Lower leg skin (tissue), 4 donors: ENCODE measurements at regions not wholly inside any gene's neighbourhood (a gene's known extent, or its start where the extent isn't known, plus 50 kb on each side); places are given as distances from the start of the nearest gene placed in this dataset.

ENCODE experiments used
- DNase-seq, 2 donors: peaks; one replicate each; pipeline ENCODE4 v3.0.0-alpha.2; 2019; ENCODE audit warnings: low spot score in 2 of 2
- H3K4me3 ChIP-seq: fragments of 200-600 bp; sonication (generic); 2 replicates; pipeline ENCODE4 v1.5.1; 2017; ENCODE audit warnings: mild to moderate bottlenecking, low read depth; ENCODE audit not compliant: poor library complexity, severe bottlenecking
- POLR2A ChIP-seq, 2 donors: fragments of 450-650 bp; IDR thresholded peaks; one replicate each; pipeline ENCODE4 v1.6.1; 2016 to 2017; ENCODE audit warnings: antibody characterized with exemption in 2 of 2, mild to moderate bottlenecking in 1 of 2, moderate library complexity in 1 of 2
- WGBS, 2 donors: methylation state at CpG; one replicate each; pipeline ENCODE4 v1.1.5; 2018; 5-methylcytosine and 5-hydroxymethylcytosine counted together
- intact Hi-C: fragments of 100-400 bp; cut with DNase I; formaldehyde crosslinking; loops from one replicate; pipeline ENCODE4 v1.15.0; 2023; ENCODE audit warnings: low total_unique reads
- TF ChIP-seq, protein P1 (sequence below), 3 donors: fragments of 450-650 bp; IDR thresholded peaks; one replicate each; pipeline ENCODE4 v1.5.1; 2016; ENCODE audit warnings: antibody characterized with exemption in 3 of 3, mild to moderate bottlenecking in 3 of 3, moderate library complexity in 2 of 3

DNA sequence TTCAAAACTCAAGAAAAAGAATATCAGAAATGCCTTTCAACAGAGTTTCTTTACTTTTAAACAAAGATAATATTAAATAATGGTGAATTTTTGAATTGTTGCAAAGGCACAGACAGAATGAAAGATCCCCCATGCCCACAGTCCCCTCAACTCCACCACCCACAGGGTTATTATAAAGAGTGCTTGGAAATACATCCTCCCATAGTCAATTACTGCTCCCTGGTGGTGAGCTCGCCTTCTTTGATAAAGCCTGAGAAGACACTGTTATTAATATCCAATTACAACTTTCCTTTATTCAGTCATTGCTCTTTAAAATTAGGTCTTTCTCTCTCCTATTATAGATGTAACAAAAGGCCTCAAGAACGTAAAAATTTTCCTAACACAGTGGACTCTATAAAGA lies 490.2 kb upstream of the RORB start:
- no peak for DNase-seq
- no peak overlapping the region for H3K4me3 ChIP-seq
- intact Hi-C loops, result no loop called here
- TF ChIP-seq, protein P1, sequence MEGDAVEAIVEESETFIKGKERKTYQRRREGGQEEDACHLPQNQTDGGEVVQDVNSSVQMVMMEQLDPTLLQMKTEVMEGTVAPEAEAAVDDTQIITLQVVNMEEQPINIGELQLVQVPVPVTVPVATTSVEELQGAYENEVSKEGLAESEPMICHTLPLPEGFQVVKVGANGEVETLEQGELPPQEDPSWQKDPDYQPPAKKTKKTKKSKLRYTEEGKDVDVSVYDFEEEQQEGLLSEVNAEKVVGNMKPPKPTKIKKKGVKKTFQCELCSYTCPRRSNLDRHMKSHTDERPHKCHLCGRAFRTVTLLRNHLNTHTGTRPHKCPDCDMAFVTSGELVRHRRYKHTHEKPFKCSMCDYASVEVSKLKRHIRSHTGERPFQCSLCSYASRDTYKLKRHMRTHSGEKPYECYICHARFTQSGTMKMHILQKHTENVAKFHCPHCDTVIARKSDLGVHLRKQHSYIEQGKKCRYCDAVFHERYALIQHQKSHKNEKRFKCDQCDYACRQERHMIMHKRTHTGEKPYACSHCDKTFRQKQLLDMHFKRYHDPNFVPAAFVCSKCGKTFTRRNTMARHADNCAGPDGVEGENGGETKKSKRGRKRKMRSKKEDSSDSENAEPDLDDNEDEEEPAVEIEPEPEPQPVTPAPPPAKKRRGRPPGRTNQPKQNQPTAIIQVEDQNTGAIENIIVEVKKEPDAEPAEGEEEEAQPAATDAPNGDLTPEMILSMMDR (IDR thresholded peaks at IDR 0.05), result no peak
- no peak for TF ChIP-seq POLR2A (IDR thresholded peaks at IDR 0.05)
- 74 to 75% methylated on average over 2 of the region's 2 CpGs for WGBS, 2 donors

DNA sequence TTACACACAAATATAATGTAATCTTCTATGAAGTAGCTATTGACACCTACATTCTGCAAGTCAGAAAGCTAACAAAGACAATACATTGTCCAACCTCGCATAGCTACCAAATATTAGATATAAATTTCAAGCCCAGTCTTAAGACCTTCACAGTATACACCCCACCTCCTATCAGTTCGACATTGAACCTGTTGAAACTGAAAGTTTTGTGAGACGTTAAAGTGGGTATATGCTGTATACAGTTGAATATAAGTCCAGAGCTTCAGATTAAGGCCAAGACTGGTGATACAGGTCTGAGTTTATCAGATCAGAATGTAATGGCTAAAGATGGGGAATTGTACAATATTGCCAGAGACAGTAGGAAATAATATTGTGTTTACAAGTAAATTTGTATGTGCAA lies 489.3 kb upstream of the RORB start:
- intact Hi-C loops, result no loop called here
- no peak for DNase-seq
- TF ChIP-seq, protein P1 (IDR thresholded peaks at IDR 0.05), result no peak
- no peak for TF ChIP-seq POLR2A (IDR thresholded peaks at IDR 0.05)
- no peak overlapping the region for H3K4me3 ChIP-seq
- WGBS, 2 donors, result 87 to 88% methylated on average over 3 of the region's 3 CpGs

DNA sequence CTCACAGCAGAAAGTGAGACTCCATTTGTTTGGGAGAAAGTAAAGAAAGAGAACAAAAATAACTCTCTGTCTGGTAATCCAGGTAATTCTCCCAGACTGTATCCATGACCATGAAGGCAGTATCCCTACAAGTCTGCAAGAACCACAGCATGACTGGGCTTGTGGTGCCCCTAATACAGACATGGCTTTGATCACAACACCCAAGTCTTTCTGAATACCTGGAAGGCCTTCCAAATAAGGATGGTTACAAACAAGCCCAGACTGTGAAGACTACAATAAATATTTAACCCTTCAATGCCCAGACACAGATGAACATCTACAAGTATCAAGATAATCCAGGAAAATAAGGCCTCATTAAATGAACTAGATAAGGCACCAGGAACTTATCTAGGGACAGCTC lies 481.1 kb upstream of the RORB start:
- TF ChIP-seq, protein P1 (IDR thresholded peaks at IDR 0.05), result no peak
- TF ChIP-seq POLR2A (IDR thresholded peaks at IDR 0.05), result no peak
- H3K4me3 ChIP-seq, result no peak overlapping the region
- DNase-seq, result no peak
- intact Hi-C loops, result no loop called here

DNA sequence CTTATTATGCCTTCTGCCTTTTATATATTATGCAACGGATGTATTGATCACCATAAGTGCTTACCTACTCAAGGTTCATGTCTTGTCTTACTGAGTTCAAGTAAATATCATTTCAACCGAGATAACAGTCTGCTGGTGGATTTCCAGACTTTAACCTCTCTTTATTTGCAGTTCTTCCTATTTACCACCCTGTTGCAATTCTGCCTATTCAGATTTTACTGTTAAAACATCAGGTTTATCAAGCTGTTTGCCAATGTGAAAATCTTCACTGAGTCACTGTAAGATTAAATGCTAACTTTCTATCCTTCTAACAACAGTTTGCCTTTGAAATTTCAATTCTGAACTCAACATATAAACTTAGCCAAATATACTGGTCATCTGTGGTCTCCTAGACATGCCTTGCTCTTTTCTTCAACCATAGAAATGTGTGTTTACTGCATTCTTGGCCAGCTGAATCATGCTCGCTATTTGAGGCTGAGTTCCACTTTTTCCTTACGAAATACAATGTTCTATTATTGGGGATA lies 471.7 kb upstream of the RORB start:
- no peak for TF ChIP-seq POLR2A (IDR thresholded peaks at IDR 0.05)
- TF ChIP-seq, protein P1 (IDR thresholded peaks at IDR 0.05), result no peak
- WGBS, 2 donors, result 73 to 81% methylated on average over 4 of the region's 4 CpGs
- intact Hi-C loops, result no loop called here
- H3K4me3 ChIP-seq, result no peak overlapping the region
- DNase-seq, result no peak

DNA sequence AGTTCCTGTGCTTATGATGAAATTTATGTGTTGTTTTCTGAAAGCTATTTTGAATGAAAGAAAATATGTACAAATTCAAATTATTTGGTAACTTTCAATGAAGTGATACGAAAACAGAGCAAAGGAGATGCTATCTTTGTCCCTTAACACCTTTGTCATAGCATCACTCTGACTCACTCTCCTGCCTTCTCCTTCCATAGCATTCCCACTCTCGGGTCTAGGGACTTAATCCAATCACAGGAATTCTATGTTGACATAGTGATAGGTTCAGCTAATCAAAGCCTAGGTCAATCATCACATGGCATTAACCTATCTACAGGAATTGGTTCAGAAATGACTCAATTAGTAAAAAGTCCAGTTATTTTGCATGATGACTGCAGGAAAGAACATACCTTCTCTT lies 464.7 kb upstream of the RORB start:
- intact Hi-C loops, result no loop called here
- WGBS, 2 donors, result 60 to 69% methylated on average over 2 of the region's 2 CpGs
- DNase-seq, result no peak
- TF ChIP-seq, protein P1 (IDR thresholded peaks at IDR 0.05), result no peak
- no peak for TF ChIP-seq POLR2A (IDR thresholded peaks at IDR 0.05)
- no peak overlapping the region for H3K4me3 ChIP-seq

DNA sequence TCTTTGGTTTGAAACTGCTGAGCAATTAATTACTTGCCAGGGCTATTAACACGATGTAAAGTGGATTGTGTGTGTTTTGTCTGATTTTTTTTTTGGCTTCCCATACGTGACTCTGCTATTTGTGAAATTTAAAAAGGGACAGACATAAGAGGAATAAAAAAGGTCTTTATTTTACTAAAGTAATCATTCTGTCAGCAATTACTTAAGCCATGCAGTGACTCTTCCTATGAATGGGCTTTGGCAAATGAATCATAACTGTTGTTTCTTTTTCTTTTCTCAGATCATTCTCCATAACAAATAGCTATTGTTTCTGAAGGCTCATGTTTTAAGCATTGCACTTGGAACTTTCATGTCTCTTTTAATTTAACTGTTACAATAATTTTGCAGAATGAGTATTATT lies 461.3 kb upstream of the RORB start:
- intact Hi-C loops, result no loop called here
- WGBS, 2 donors, result 49 to 51% methylated on average over 2 of the region's 2 CpGs
- DNase-seq, result no peak
- H3K4me3 ChIP-seq, result no peak overlapping the region
- TF ChIP-seq, protein P1 (IDR thresholded peaks at IDR 0.05), result no peak
